GM23248 (cell line): ENCODE measurements at regions not wholly inside any gene's neighbourhood (a gene's known extent, or its start where the extent isn't known, plus 50 kb on each side); places are given as distances from the start of the nearest gene placed in this dataset.
A peak's percentile ranks its signal among the peaks of the same experiment; 100 is the strongest.

Experiments used
- DNase-seq: peaks from one replicate; pipeline ENCODE4 v3.0.0-alpha.2; 2015
- H2AFZ ChIP-seq: fragments of 200-600 bp; sonication (generic); 2 replicates; pipeline ENCODE4 v1.6.1; 2016; ENCODE audit warnings: antibody characterized with exemption
- H3F3A ChIP-seq: fragments of 200-600 bp; sonication (generic); 2 replicates; pipeline ENCODE4 v1.6.1; 2016; ENCODE audit warnings: mild to moderate bottlenecking, antibody characterized with exemption, mixed run types; ENCODE audit not compliant: insufficient read depth
- H3K27ac ChIP-seq: fragments of 200-600 bp; sonication (generic); 2 replicates; pipeline ENCODE4 v1.5.1; 2016; ENCODE audit warnings: mild to moderate bottlenecking
- H3K27me3 ChIP-seq: fragments of 200-600 bp; sonication (generic); replicated peaks from 2 replicates; pipeline ENCODE4 v1.6.1; 2016; ENCODE audit warnings: mild to moderate bottlenecking; ENCODE audit not compliant: insufficient read depth
- H3K36me3 ChIP-seq: fragments of 200-600 bp; sonication (generic); 2 replicates; pipeline ENCODE4 v1.6.1; 2016; ENCODE audit warnings: low read depth, mild to moderate bottlenecking
- H3K4me1 ChIP-seq: fragments of 200-600 bp; sonication (generic); 2 replicates; pipeline ENCODE4 v1.6.1; 2016; ENCODE audit warnings: mild to moderate bottlenecking; ENCODE audit not compliant: insufficient read depth
- H3K4me2 ChIP-seq: fragments of 200-600 bp; sonication (generic); one replicate; pipeline ENCODE4 v1.6.1; 2016; ENCODE audit warnings: mild to moderate bottlenecking; ENCODE audit not compliant: unreplicated experiment
- H3K4me3 ChIP-seq: fragments of 200-600 bp; sonication (generic); 2 replicates; pipeline ENCODE4 v1.5.1; 2016; ENCODE audit warnings: mild to moderate bottlenecking
- H3K79me2 ChIP-seq: fragments of 200-600 bp; sonication (generic); 2 replicates; pipeline ENCODE4 v1.6.1; 2016; ENCODE audit warnings: mild to moderate bottlenecking; ENCODE audit not compliant: insufficient read depth
- H3K9ac ChIP-seq: fragments of 200-600 bp; sonication (generic); 2 replicates; pipeline ENCODE4 v1.6.1; 2016; ENCODE audit warnings: mild to moderate bottlenecking
- H3K9me2 ChIP-seq: fragments of 200-600 bp; sonication (generic); 2 replicates; pipeline ENCODE4 v1.6.1; 2016; ENCODE audit warnings: mixed run types, mild to moderate bottlenecking, moderate library complexity; ENCODE audit not compliant: insufficient read depth
- H3K9me3 ChIP-seq: fragments of 200-600 bp; sonication (generic); one replicate; pipeline ENCODE4 v1.6.1; 2017; ENCODE audit warnings: low read depth
- H4K20me1 ChIP-seq: fragments of 200-600 bp; sonication (generic); 2 replicates; pipeline ENCODE4 v1.6.0; 2016; ENCODE audit not compliant: insufficient read depth
- EZH2 ChIP-seq: fragments of 200-600 bp; sonication (generic); IDR thresholded peaks from 2 replicates; pipeline ENCODE4 v1.6.1; 2018; ENCODE audit warnings: antibody characterized with exemption, mild to moderate bottlenecking; ENCODE audit not compliant: insufficient read depth, poor library complexity, severe bottlenecking
- EZH2phosphoT487 ChIP-seq: fragments of 200-600 bp; sonication (generic); IDR thresholded peaks from 2 replicates; pipeline ENCODE4 v1.6.1; 2018; ENCODE audit warnings: antibody characterized with exemption, moderate library complexity, mild to moderate bottlenecking, low read depth; ENCODE audit not compliant: insufficient read depth
- WGBS, 2 experiments: methylation state at CpG; one replicate each; pipeline ENCODE4 v1.1.6; 2015 to 2017; ENCODE audit warnings: low lambda C conversion rate in 2 of 2, low coverage in 1 of 2; ENCODE audit errors: missing lambda C conversion rate in 2 of 2; 5-methylcytosine and 5-hydroxymethylcytosine counted together
- in situ Hi-C: fragments of 300-500 bp; cut with MboI; formaldehyde crosslinking; loops from 2 replicates; pipeline ENCODE4 v1.15.0; 2020

DNA sequence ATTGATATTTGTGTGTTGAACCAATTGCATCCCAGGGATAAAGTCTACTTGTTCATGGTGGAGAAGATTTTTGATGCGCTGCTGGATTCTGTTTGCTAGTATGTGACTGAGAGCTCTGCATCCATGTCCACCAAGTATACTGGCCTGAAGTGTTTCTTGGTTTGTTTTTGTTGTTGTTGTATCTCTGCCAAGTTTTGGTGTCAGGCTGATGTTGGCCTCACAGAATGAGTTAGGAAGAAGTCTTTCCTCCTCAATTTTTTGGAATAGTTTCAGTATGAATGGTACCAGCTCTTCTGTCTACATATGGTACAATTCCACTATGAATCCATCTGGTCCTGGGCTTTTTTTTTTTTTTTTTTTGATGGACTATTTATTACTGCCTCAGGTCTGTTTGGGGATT, 50.9 kb upstream of the OSTN start:
- no peak for DNase-seq

DNA sequence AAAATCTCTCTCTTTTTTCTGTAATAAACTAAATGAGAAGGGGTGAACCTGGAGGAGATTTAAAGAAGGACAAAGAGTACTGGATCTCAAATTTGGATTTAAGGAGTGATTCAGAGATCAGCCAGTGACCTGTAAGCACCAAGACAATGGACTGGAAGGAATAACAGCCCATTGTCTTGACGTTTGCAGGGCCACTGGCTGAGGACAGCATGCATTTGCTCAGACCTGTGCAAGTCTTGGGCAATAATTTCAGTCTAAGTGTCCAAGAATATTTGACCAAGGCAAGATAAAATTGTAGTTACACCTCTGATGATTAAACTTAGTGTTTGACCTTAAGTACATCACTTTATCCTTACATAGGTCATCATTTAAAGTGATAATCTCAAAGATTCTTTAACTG, 55.8 kb upstream of the OSTN start:
- H3K4me2 ChIP-seq, result no peak overlapping the region
- no peaks in the 10 kb centered on the region for H3K27me3 ChIP-seq
- no peak overlapping the region for H3K27ac ChIP-seq
- H3K4me1 ChIP-seq, result peaks cover 34% of the 10 kb centered on the region
- DNase-seq, result no peak
- in situ Hi-C loops, result no loop called here
- H3K36me3 ChIP-seq, result no peaks in the 10 kb centered on the region
- H3K9me3 ChIP-seq, result no peaks in the 10 kb centered on the region
- no peak overlapping the region for H3K4me3 ChIP-seq
- TF ChIP-seq EZH2phosphoT487, result no peak
- no peak for TF ChIP-seq EZH2
- no peaks in the 10 kb centered on the region for H4K20me1 ChIP-seq
- no peaks in the 10 kb centered on the region for H3K9me2 ChIP-seq
- peaks cover 21% of the 10 kb centered on the region for H3F3A ChIP-seq
- H3K79me2 ChIP-seq, result no peaks in the 10 kb centered on the region
- H2AFZ ChIP-seq, result peak overlapping the region; percentile 44
- WGBS, 2 experiments, result 18 to 32% methylated on average over 1 of the region's 1 CpG
- H3K9ac ChIP-seq, result no peak overlapping the region

More for the DNA sequence above, 50.9 kb upstream of the OSTN start:
- WGBS, 2 experiments, result 96 to 97% methylated on average over 1 of the region's 1 CpG
- H2AFZ ChIP-seq, result no peak overlapping the region
- H3K4me3 ChIP-seq, result no peak overlapping the region
- no peak overlapping the region for H3K9ac ChIP-seq
- H3K27ac ChIP-seq, result no peak overlapping the region
- TF ChIP-seq EZH2phosphoT487, result no peak
- H3K36me3 ChIP-seq, result no peaks in the 10 kb centered on the region
- no peaks in the 10 kb centered on the region for H3K9me3 ChIP-seq
- no peaks in the 10 kb centered on the region for H3F3A ChIP-seq
- H3K79me2 ChIP-seq, result no peaks in the 10 kb centered on the region
- H3K4me1 ChIP-seq, result peaks cover 5% of the 10 kb centered on the region; the same call in 1 of the 2 replicates
- in situ Hi-C loops, result no loop called here
- H3K4me2 ChIP-seq, result no peak overlapping the region
- no peaks in the 10 kb centered on the region for H3K27me3 ChIP-seq
- no peaks in the 10 kb centered on the region for H3K9me2 ChIP-seq
- no peaks in the 10 kb centered on the region for H4K20me1 ChIP-seq

DNA sequence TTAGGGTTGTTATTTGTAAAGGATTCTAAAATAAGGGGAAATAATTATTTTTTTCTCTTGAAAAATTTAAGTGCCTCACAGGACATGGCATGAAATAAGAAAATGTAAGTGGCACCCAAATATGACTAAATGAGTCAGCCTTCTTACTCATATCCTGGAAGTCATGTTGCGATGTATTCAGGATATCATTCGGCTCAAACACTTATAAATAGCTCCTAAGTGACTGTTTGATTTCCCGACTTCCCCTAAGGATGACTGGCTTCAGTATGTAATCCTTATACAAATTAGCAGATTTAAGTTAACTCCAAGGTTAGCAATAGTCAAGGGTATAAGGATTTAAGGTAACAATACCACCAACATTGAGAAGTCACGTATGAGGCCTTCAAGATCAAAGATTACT, 57.3 kb upstream of the OSTN start:
- H3K27me3 ChIP-seq, result no peaks in the 10 kb centered on the region
- WGBS, 2 experiments, result 21 to 24% methylated on average over 4 of the region's 4 CpGs
- H3K9me2 ChIP-seq, result no peaks in the 10 kb centered on the region
- in situ Hi-C loops, result no loop called here
- TF ChIP-seq EZH2phosphoT487 (no peak), EZH2 (no peak)
- peak overlapping the region; percentile 25; the same call in 1 of the 2 replicates for H2AFZ ChIP-seq
- H3K36me3 ChIP-seq, result no peaks in the 10 kb centered on the region
- no peak overlapping the region for H3K4me3 ChIP-seq
- peak overlapping the region; percentile 33 for H3K27ac ChIP-seq
- H3F3A ChIP-seq, result peaks cover 21% of the 10 kb centered on the region
- H3K9me3 ChIP-seq, result no peaks in the 10 kb centered on the region
- peak; percentile 90 for DNase-seq
- no peaks in the 10 kb centered on the region for H4K20me1 ChIP-seq
- no peaks in the 10 kb centered on the region for H3K79me2 ChIP-seq
- H3K4me2 ChIP-seq, result peak overlapping the region; percentile 54
- peaks cover 34% of the 10 kb centered on the region for H3K4me1 ChIP-seq
- no peak overlapping the region for H3K9ac ChIP-seq

DNA sequence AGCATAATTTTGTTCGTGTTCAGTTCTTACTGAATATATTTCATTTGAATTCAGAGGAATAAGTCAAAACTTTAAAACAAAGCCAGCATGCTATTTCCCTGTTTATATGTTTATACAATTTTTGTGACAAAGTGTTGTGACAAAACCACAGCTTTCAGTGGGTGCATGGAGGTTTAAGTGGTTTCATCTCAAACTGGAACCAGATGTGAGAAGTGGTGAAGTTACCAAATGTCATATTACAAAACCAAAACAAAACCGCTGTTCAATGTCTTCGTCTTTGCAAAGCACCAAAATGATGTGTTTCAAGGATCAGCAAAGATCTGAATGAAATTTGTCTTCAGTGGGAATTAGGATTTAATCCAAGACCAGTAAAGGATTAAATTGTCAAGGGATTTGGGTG, 59.3 kb upstream of the OSTN start:
- Histone ChIP-seq H3K9ac (no peak overlapping the region), H3K27ac (0 out of 2 replicates have a peak overlapping the region, but pooled peaks have one; percentile 2), H3K27me3 (no peaks in the 10 kb centered on the region), H3K79me2 (no peaks in the 10 kb centered on the region), H3K9me3 (no peaks in the 10 kb centered on the region), H3K36me3 (no peaks in the 10 kb centered on the region), H3F3A (peaks cover 21% of the 10 kb centered on the region), H4K20me1 (no peaks in the 10 kb centered on the region), H3K4me1 (peaks cover 34% of the 10 kb centered on the region), H3K4me3 (0 out of 2 replicates have a peak overlapping the region, but pooled peaks have one; percentile 24), H2AFZ (0 out of 2 replicates have a peak overlapping the region, but pooled peaks have one; percentile 15), H3K9me2 (no peaks in the 10 kb centered on the region), H3K4me2 (peak overlapping the region; percentile 45)
- in situ Hi-C loops, result no loop called here
- WGBS, 2 experiments, result 30% methylated on average over 3 of the region's 3 CpGs
- no peak for TF ChIP-seq EZH2phosphoT487
- DNase-seq, result peak; percentile 44

DNA sequence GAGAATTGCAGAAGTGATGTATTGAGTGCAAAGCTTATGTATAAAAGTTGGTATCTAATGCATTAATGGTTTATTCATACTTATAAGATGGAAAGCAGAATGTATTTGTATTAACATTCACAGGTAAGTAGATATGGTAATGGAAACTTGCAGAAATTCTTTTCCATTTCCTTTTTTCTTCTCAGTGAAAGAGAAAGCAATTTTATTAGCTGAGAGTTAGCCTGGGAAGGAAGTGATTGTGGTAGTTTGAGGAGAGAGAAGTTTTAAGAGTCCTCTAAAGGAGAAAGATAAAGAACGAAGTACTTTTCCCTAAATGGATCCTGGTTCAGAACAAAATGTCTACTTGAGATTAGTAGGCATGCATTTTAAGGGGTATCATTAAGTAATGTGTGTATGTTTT, 60.1 kb upstream of the OSTN start:
- H3K27ac ChIP-seq, result no peak overlapping the region
- no peaks in the 10 kb centered on the region for H3K36me3 ChIP-seq
- H3K9ac ChIP-seq, result no peak overlapping the region
- H3K4me2 ChIP-seq, result no peak overlapping the region
- peaks cover 21% of the 10 kb centered on the region for H3F3A ChIP-seq
- no peaks in the 10 kb centered on the region for H3K9me3 ChIP-seq
- in situ Hi-C loops, result no loop called here
- TF ChIP-seq EZH2, result no peak
- no peak for TF ChIP-seq EZH2phosphoT487
- no peak for DNase-seq
- H4K20me1 ChIP-seq, result no peaks in the 10 kb centered on the region
- peaks cover 34% of the 10 kb centered on the region for H3K4me1 ChIP-seq
- no peaks in the 10 kb centered on the region for H3K9me2 ChIP-seq
- no peaks in the 10 kb centered on the region for H3K79me2 ChIP-seq
- H3K27me3 ChIP-seq, result no peaks in the 10 kb centered on the region
- WGBS, 2 experiments, result 93 to 96% methylated on average over 1 of the region's 1 CpG
- no peak overlapping the region for H2AFZ ChIP-seq
- H3K4me3 ChIP-seq, result no peak overlapping the region
